Loucy (cell line): ENCODE measurements at regions not wholly inside any gene's neighbourhood (a gene's known extent, or its start where the extent isn't known, plus 50 kb on each side); places are given as distances from the start of the nearest gene placed in this dataset.

Experiments used
- CTCF ChIP-seq: fragments of 200-600 bp; sonication (generic); conservative IDR thresholded peaks from 2 replicates; pipeline ENCODE4 v1.5.1; 2014; ENCODE audit warnings: mild to moderate bottlenecking, antibody characterized with exemption, low read length
- EZH2phosphoT487 ChIP-seq: fragments of 200-600 bp; IDR thresholded peaks from 2 replicates; pipeline ENCODE4 v1.6.1; 2018; ENCODE audit warnings: antibody characterized with exemption, mild to moderate bottlenecking, moderate library complexity, borderline replicate concordance

DNA sequence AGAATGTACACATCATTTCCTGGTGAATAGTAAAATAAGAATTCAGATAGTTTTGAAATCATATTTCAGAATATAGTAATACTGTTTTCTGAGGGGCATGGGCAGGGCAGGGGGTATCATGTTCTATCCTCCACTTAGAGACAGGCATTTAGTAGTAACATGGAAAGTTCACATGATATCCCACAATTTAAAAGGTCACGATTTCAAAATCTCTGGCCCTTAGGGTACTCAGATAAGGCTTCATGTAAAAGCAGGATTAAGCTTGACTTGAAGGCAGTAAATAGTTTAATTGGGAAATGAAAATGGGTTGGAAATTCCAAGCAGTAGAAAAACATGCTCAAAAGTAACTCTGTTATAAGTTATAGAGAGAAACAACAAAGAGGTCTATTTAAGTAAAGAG lies 353.2 kb upstream of the AGTR1 start:
- TF ChIP-seq EZH2phosphoT487 (no peak), CTCF (no peak)
